ENCODE measurements at regions not wholly inside any gene's neighbourhood (a gene's known extent, or its start where the extent isn't known, plus 50 kb on each side); places are given as distances from the start of the nearest gene placed in this dataset.
"Not testable (repeated sequence)": the region's sequence is repeated elsewhere in the genome, so short reads cannot be mapped to it uniquely, and the experiment has no call there.

- no peak for DNase-seq
Measured at GRCh38 chr12:20154052-20154451, 214.3 kb upstream of the PDE3A start.

GRCh38 chr12:20155374-20155773 lies 213.0 kb upstream of the PDE3A start:
- DNase-seq = no peak

- DNase-seq = not testable (repeated sequence)
Measured at GRCh38 chr12:20160899-20161298, 207.4 kb upstream of the PDE3A start.

- no peak for DNase-seq
Measured at GRCh38 chr12:20174528-20175175, 193.7 kb upstream of the PDE3A start.

- no peak for DNase-seq
Measured at GRCh38 chr12:20175704-20176388, 192.5 kb upstream of the PDE3A start.

- no peak for DNase-seq
Measured at GRCh38 chr12:20181416-20182180, 186.7 kb upstream of the PDE3A start.

- no peak for DNase-seq
Measured at GRCh38 chr12:20183563-20183962, 184.8 kb upstream of the PDE3A start.

GRCh38 chr12:20184514-20184913 lies 183.8 kb upstream of the PDE3A start:
- no peak for DNase-seq

- no peak for DNase-seq
Measured at GRCh38 chr12:20187456-20187855, 180.9 kb upstream of the PDE3A start.

- DNase-seq = no peak
Measured at GRCh38 chr12:20188930-20189653, 179.2 kb upstream of the PDE3A start.

- no peak for DNase-seq
Measured at GRCh38 chr12:20189767-20190166, 178.6 kb upstream of the PDE3A start.

GRCh38 chr12:20194171-20194570 lies 174.2 kb upstream of the PDE3A start:
- no peak for DNase-seq

GRCh38 chr12:20196767-20197166 lies 171.6 kb upstream of the PDE3A start:
- DNase-seq = no peak

- no peak for DNase-seq
Measured at GRCh38 chr12:20197411-20197810, 170.9 kb upstream of the PDE3A start.

GRCh38 chr12:20199780-20200179 lies 168.6 kb upstream of the PDE3A start:
- DNase-seq = no peak

GRCh38 chr12:20201733-20202132 lies 166.6 kb upstream of the PDE3A start:
- DNase-seq = no peak

- DNase-seq = no peak
Measured at GRCh38 chr12:20205854-20206253, 162.5 kb upstream of the PDE3A start.

- no peak for DNase-seq
Measured at GRCh38 chr12:20206410-20206809, 161.9 kb upstream of the PDE3A start.

GRCh38 chr12:20210621-20211215 lies 157.6 kb upstream of the PDE3A start:
- no peak for DNase-seq

- no peak for DNase-seq
Measured at GRCh38 chr12:20211541-20211940, 156.8 kb upstream of the PDE3A start.

GRCh38 chr12:20211981-20212421 lies 156.3 kb upstream of the PDE3A start:
- no peak for DNase-seq

- peak; percentile 66 for DNase-seq
Measured at GRCh38 chr12:20212658-20213555, 155.4 kb upstream of the PDE3A start.

All from GOT3 (cell line).